ENCODE measurements at regions not wholly inside any gene's neighbourhood (a gene's known extent, or its start where the extent isn't known, plus 50 kb on each side); places are given as distances from the start of the nearest gene placed in this dataset.
"Not testable (repeated sequence)": the region's sequence is repeated elsewhere in the genome, so short reads cannot be mapped to it uniquely, and the experiment has no call there.

- DNase-seq, result no peak
Measured at GRCh38 chr16:7775072-7775488, 442.4 kb downstream of the RBFOX1 start.

DNA sequence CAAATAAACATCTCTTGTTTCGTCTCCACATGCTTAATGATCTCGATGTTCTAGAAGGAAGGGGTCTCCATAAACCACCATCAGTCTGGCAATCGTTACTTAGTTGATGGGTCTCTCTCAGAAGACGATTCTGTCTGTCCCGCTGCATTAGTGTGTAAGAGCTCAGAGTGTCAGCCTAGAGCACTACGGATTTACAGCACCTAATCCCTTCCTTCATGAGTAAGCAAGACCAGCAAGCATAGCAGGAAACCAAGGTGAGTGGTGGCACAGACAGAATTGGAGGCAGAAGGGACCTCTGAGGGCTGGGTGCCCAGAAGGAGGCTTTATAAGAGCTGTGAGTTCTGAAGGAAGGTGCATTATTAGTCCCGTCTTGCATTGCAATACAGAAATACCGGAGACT is 440.1 kb downstream of the RBFOX1 start:
- DNase-seq, result no peak

DNA sequence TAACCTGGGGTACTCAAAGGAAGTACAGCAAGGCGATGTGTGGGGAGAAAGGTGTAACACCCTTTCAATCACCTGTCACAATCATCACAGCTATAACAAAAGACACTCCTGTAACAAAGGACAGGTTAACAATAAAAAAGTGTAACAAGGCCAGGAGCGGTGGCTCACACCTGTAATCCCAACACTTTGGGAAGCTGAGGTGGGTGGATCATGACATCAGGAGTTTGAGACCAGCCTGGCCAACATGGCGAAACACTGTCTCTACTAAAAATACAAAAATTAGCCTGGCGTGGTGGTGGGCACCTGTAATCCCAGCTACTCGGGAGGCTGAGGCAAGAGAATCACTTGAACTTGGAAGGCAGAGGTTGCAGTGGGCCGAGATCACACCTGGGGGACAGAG is 436.4 kb downstream of the RBFOX1 start:
- DNase-seq, result not testable (repeated sequence)

DNA sequence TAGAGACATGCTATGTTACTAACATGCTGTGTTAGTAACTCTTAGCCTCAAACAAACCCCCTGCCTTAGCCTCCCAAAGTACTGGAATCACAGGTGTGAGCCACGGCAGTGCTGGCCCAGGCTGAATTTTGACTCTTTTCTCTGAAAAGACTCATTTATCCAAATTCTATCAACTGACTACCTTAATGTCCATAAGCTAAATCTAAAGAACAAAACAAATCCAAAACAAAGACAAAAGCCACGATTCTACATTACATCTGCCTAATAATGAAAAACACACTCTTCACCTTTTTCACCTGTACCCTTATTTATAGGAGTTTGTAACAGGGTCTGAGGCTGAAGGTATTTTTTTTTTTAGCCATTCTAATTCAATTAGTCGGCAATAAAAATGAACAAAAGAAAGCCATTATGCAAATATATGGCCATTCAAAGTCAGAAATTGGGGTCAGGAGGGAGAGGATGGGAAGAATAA is 432.5 kb downstream of the RBFOX1 start:
- no peak for DNase-seq

- no peak for DNase-seq
Measured at GRCh38 chr16:7763111-7763510, 430.5 kb downstream of the RBFOX1 start.

Measured in GF-D8 (cell line).